C4-2B (cell line): ENCODE measurements at regions not wholly inside any gene's neighbourhood (a gene's known extent, or its start where the extent isn't known, plus 50 kb on each side); places are given as distances from the start of the nearest gene placed in this dataset.

Source experiments
- ZFX ChIP-seq: fragments of 450-650 bp; IDR thresholded peaks from 2 replicates; pipeline ENCODE4 v1.6.1; 2017
- TF ChIP-seq, protein P1 (sequence below): fragments of 450-650 bp; conservative IDR thresholded peaks from 2 replicates; pipeline ENCODE4 v1.5.1; 2017; ENCODE audit warnings: mild to moderate bottlenecking

DNA sequence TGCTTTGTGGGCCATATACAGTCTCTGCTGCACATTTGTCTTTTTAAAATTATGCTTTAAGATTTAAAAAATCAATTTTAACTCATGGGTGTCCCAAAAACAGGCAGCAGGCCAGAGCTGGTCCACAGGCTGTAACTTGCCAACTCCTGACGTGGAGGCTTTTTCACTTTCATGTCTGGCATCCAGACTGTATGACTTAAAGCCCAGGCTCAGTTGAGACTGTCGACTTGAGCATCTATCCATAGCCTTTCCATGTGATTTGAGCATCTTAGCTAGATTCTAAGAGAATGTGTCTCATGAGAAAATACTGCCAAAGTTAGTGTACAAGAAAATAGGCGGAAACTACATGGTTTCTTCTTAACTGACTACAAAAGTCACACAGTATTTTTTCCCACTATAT is 559.0 kb upstream of the TUSC1 start:
- TF ChIP-seq, protein P1, sequence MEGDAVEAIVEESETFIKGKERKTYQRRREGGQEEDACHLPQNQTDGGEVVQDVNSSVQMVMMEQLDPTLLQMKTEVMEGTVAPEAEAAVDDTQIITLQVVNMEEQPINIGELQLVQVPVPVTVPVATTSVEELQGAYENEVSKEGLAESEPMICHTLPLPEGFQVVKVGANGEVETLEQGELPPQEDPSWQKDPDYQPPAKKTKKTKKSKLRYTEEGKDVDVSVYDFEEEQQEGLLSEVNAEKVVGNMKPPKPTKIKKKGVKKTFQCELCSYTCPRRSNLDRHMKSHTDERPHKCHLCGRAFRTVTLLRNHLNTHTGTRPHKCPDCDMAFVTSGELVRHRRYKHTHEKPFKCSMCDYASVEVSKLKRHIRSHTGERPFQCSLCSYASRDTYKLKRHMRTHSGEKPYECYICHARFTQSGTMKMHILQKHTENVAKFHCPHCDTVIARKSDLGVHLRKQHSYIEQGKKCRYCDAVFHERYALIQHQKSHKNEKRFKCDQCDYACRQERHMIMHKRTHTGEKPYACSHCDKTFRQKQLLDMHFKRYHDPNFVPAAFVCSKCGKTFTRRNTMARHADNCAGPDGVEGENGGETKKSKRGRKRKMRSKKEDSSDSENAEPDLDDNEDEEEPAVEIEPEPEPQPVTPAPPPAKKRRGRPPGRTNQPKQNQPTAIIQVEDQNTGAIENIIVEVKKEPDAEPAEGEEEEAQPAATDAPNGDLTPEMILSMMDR, result no peak
- no peak for TF ChIP-seq ZFX
